ENCODE measurements at regions not wholly inside any gene's neighbourhood (a gene's known extent, or its start where the extent isn't known, plus 50 kb on each side); places are given as distances from the start of the nearest gene placed in this dataset.

DNA sequence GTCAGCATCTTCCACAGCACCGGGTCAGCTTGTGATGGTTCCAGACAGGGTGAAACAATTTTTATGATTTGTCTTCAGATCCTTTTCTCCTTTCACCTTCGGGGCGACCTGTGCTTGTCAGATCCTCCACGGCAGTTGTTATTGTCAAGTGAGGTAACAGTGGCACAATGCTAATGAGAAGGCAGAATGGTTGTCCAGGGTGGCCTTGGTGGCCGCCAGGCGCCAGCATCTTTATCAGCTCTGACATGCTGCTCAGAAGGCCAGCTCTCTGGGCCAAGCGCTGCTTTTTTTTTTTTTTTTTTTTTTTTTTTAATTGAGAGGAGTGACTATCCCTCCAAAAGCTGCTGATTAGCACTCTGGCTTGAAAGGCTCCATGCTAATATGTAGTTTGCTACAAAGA, 52.3 kb upstream of the MGAT5 start:
- TF ChIP-seq, protein P1, sequence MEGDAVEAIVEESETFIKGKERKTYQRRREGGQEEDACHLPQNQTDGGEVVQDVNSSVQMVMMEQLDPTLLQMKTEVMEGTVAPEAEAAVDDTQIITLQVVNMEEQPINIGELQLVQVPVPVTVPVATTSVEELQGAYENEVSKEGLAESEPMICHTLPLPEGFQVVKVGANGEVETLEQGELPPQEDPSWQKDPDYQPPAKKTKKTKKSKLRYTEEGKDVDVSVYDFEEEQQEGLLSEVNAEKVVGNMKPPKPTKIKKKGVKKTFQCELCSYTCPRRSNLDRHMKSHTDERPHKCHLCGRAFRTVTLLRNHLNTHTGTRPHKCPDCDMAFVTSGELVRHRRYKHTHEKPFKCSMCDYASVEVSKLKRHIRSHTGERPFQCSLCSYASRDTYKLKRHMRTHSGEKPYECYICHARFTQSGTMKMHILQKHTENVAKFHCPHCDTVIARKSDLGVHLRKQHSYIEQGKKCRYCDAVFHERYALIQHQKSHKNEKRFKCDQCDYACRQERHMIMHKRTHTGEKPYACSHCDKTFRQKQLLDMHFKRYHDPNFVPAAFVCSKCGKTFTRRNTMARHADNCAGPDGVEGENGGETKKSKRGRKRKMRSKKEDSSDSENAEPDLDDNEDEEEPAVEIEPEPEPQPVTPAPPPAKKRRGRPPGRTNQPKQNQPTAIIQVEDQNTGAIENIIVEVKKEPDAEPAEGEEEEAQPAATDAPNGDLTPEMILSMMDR (conservative IDR thresholded peaks at IDR 0.05; ENCODE audit: low read depth, low read length): no peak
- no peak for TF ChIP-seq EZH2 (IDR thresholded peaks at IDR 0.05; ENCODE audit: borderline replicate concordance, low read depth, low read length, poor library complexity, severe bottlenecking)

Data from A673 (cell line).